H1 (cell line): ENCODE measurements at regions not wholly inside any gene's neighbourhood (a gene's known extent, or its start where the extent isn't known, plus 50 kb on each side); places are given as distances from the start of the nearest gene placed in this dataset.

Experiments used
- EP300 ChIP-seq, 2 experiments: IDR thresholded peaks; 1 replicate in 1 of 2; 2 replicates in 1 of 2; pipeline ENCODE4 v1.6.1; 2011 to 2012; ENCODE audit warnings: low read depth in 2 of 2, low read length in 2 of 2, mild to moderate bottlenecking in 2 of 2, borderline replicate concordance in 1 of 2, inconsistent platforms in 1 of 2, moderate library complexity in 1 of 2
- EZH2 ChIP-seq: fragments of 200-600 bp; sonication (generic); IDR thresholded peaks from 2 replicates; pipeline ENCODE4 v1.7.1; 2012; ENCODE audit warnings: low read depth, mild to moderate bottlenecking, moderate library complexity, low read length, inconsistent platforms; ENCODE audit not compliant: severe bottlenecking
- HDAC6 ChIP-seq: IDR thresholded peaks from one replicate; pipeline ENCODE4 v1.7.1; 2012; ENCODE audit warnings: low read depth, mild to moderate bottlenecking, inconsistent platforms, low read length, moderate library complexity
- POLR2AphosphoS5 ChIP-seq: IDR thresholded peaks from 2 replicates; pipeline ENCODE4 v1.6.1; 2011; ENCODE audit warnings: low read depth, low read length
- TF ChIP-seq, protein P1 (sequence below): fragments of 300-600 bp; sonication (generic); IDR thresholded peaks from 2 replicates; pipeline ENCODE4 v1.7.1; 2012; ENCODE audit warnings: low read length, moderate library complexity, mild to moderate bottlenecking, inconsistent platforms; ENCODE audit not compliant: insufficient replicate concordance
- TF ChIP-seq, protein P2 (sequence below): IDR thresholded peaks from 2 replicates; pipeline ENCODE4 v1.6.1; 2012; ENCODE audit warnings: inconsistent platforms
- TF ChIP-seq, protein P3 (sequence below): IDR thresholded peaks from 2 replicates; pipeline ENCODE4 v1.6.1; 2011; ENCODE audit warnings: low read length, improper control_type of control experiment
- TF ChIP-seq, protein P4 (sequence below): IDR thresholded peaks from 2 replicates; pipeline ENCODE4 v1.6.1; 2012; ENCODE audit warnings: low read length, inconsistent platforms

DNA sequence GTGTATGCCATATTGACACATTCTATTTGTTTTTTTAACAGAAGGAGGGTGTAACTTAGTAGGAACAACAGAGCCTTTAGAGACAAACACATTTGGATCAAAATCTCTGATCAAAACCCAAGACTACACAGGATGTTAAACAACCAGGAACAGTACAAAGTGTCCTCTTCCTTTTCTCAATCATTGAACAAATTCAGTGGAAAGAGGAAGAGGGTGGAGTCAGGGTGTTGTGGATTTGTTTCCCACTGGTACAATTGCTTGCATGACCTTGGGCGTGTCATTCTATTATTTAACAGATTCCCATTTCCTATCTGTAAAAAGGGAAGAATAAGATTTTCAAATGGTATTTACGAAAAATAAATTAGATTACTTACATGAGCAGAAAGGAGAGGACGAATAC is 1162.8 kb upstream of the PRKX start:
- TF ChIP-seq, protein P1, sequence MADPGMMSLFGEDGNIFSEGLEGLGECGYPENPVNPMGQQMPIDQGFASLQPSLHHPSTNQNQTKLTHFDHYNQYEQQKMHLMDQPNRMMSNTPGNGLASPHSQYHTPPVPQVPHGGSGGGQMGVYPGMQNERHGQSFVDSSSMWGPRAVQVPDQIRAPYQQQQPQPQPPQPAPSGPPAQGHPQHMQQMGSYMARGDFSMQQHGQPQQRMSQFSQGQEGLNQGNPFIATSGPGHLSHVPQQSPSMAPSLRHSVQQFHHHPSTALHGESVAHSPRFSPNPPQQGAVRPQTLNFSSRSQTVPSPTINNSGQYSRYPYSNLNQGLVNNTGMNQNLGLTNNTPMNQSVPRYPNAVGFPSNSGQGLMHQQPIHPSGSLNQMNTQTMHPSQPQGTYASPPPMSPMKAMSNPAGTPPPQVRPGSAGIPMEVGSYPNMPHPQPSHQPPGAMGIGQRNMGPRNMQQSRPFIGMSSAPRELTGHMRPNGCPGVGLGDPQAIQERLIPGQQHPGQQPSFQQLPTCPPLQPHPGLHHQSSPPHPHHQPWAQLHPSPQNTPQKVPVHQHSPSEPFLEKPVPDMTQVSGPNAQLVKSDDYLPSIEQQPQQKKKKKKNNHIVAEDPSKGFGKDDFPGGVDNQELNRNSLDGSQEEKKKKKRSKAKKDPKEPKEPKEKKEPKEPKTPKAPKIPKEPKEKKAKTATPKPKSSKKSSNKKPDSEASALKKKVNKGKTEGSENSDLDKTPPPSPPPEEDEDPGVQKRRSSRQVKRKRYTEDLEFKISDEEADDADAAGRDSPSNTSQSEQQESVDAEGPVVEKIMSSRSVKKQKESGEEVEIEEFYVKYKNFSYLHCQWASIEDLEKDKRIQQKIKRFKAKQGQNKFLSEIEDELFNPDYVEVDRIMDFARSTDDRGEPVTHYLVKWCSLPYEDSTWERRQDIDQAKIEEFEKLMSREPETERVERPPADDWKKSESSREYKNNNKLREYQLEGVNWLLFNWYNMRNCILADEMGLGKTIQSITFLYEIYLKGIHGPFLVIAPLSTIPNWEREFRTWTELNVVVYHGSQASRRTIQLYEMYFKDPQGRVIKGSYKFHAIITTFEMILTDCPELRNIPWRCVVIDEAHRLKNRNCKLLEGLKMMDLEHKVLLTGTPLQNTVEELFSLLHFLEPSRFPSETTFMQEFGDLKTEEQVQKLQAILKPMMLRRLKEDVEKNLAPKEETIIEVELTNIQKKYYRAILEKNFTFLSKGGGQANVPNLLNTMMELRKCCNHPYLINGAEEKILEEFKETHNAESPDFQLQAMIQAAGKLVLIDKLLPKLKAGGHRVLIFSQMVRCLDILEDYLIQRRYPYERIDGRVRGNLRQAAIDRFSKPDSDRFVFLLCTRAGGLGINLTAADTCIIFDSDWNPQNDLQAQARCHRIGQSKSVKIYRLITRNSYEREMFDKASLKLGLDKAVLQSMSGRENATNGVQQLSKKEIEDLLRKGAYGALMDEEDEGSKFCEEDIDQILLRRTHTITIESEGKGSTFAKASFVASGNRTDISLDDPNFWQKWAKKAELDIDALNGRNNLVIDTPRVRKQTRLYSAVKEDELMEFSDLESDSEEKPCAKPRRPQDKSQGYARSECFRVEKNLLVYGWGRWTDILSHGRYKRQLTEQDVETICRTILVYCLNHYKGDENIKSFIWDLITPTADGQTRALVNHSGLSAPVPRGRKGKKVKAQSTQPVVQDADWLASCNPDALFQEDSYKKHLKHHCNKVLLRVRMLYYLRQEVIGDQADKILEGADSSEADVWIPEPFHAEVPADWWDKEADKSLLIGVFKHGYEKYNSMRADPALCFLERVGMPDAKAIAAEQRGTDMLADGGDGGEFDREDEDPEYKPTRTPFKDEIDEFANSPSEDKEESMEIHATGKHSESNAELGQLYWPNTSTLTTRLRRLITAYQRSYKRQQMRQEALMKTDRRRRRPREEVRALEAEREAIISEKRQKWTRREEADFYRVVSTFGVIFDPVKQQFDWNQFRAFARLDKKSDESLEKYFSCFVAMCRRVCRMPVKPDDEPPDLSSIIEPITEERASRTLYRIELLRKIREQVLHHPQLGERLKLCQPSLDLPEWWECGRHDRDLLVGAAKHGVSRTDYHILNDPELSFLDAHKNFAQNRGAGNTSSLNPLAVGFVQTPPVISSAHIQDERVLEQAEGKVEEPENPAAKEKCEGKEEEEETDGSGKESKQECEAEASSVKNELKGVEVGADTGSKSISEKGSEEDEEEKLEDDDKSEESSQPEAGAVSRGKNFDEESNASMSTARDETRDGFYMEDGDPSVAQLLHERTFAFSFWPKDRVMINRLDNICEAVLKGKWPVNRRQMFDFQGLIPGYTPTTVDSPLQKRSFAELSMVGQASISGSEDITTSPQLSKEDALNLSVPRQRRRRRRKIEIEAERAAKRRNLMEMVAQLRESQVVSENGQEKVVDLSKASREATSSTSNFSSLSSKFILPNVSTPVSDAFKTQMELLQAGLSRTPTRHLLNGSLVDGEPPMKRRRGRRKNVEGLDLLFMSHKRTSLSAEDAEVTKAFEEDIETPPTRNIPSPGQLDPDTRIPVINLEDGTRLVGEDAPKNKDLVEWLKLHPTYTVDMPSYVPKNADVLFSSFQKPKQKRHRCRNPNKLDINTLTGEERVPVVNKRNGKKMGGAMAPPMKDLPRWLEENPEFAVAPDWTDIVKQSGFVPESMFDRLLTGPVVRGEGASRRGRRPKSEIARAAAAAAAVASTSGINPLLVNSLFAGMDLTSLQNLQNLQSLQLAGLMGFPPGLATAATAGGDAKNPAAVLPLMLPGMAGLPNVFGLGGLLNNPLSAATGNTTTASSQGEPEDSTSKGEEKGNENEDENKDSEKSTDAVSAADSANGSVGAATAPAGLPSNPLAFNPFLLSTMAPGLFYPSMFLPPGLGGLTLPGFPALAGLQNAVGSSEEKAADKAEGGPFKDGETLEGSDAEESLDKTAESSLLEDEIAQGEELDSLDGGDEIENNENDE, result no peak
- no peak for TF ChIP-seq EZH2
- no peak for TF ChIP-seq POLR2AphosphoS5
- TF ChIP-seq, protein P2, sequence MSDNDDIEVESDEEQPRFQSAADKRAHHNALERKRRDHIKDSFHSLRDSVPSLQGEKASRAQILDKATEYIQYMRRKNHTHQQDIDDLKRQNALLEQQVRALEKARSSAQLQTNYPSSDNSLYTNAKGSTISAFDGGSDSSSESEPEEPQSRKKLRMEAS, result no peak
- TF ChIP-seq, protein P3, sequence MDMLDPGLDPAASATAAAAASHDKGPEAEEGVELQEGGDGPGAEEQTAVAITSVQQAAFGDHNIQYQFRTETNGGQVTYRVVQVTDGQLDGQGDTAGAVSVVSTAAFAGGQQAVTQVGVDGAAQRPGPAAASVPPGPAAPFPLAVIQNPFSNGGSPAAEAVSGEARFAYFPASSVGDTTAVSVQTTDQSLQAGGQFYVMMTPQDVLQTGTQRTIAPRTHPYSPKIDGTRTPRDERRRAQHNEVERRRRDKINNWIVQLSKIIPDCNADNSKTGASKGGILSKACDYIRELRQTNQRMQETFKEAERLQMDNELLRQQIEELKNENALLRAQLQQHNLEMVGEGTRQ, result no peak
- no peak for TF ChIP-seq EP300 (IDR thresholded peaks at IDR 0.05; ENCODE audit: borderline replicate concordance in 1 of 2, low read depth in 2 of 2, low read length in 2 of 2)
- no peak for TF ChIP-seq HDAC6
- TF ChIP-seq, protein P4, sequence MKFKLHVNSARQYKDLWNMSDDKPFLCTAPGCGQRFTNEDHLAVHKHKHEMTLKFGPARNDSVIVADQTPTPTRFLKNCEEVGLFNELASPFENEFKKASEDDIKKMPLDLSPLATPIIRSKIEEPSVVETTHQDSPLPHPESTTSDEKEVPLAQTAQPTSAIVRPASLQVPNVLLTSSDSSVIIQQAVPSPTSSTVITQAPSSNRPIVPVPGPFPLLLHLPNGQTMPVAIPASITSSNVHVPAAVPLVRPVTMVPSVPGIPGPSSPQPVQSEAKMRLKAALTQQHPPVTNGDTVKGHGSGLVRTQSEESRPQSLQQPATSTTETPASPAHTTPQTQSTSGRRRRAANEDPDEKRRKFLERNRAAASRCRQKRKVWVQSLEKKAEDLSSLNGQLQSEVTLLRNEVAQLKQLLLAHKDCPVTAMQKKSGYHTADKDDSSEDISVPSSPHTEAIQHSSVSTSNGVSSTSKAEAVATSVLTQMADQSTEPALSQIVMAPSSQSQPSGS, result no peak
